GM19025 (cell line): ENCODE measurements at regions not wholly inside any gene's neighbourhood (a gene's known extent, or its start where the extent isn't known, plus 50 kb on each side); places are given as distances from the start of the nearest gene placed in this dataset.

Source experiments
- ATAC-seq: cut with Tn5 transposase; IDR thresholded peaks from one replicate; pipeline ENCODE4 v1.9.1; 2021; ENCODE audit warnings: mild to moderate bottlenecking, low read depth, moderate library complexity; ENCODE audit not compliant: unreplicated experiment

- no peak for ATAC-seq
Observed at GRCh38 chrX:69365755-69366154, 138.4 kb upstream of the NALF2 start.

GRCh38 chrX:69365349-69365748 is 138.8 kb upstream of the NALF2 start:
- ATAC-seq, result no peak

GRCh38 chrX:69362856-69363255 is 141.3 kb upstream of the NALF2 start:
- ATAC-seq, result peak; percentile 91

- ATAC-seq, result no peak
Observed at GRCh38 chrX:69362354-69362753, 141.8 kb upstream of the NALF2 start.

GRCh38 chrX:69361311-69361845 is 142.7 kb upstream of the NALF2 start:
- no peak for ATAC-seq

- ATAC-seq, result no peak
Observed at GRCh38 chrX:69357317-69357716, 146.8 kb upstream of the NALF2 start.

GRCh38 chrX:69324851-69325250 is 159.6 kb upstream of the PJA1 start:
- ATAC-seq, result no peak

GRCh38 chrX:69323786-69324720 is 158.8 kb upstream of the PJA1 start:
- no peak for ATAC-seq

GRCh38 chrX:69321789-69322188 is 156.5 kb upstream of the PJA1 start:
- no peak for ATAC-seq

GRCh38 chrX:69321006-69321655 is 155.9 kb upstream of the PJA1 start:
- ATAC-seq, result no peak

- ATAC-seq, result no peak
Observed at GRCh38 chrX:69320116-69320515, 154.9 kb upstream of the PJA1 start.

- no peak for ATAC-seq
Observed at GRCh38 chrX:69319376-69319775, 154.1 kb upstream of the PJA1 start.

- ATAC-seq, result no peak
Observed at GRCh38 chrX:69318651-69319340, 153.5 kb upstream of the PJA1 start.

- no peak for ATAC-seq
Observed at GRCh38 chrX:69317721-69318120, 152.5 kb upstream of the PJA1 start.

GRCh38 chrX:69314436-69315348 is 149.4 kb upstream of the PJA1 start:
- ATAC-seq, result no peak

- no peak for ATAC-seq
Observed at GRCh38 chrX:69313617-69314290, 148.5 kb upstream of the PJA1 start.

- ATAC-seq, result no peak
Observed at GRCh38 chrX:69311936-69312670, 146.8 kb upstream of the PJA1 start.

- no peak for ATAC-seq
Observed at GRCh38 chrX:69309074-69309792, 144.0 kb upstream of the PJA1 start.
